ENCODE measurements at regions not wholly inside any gene's neighbourhood (a gene's known extent, or its start where the extent isn't known, plus 50 kb on each side); places are given as distances from the start of the nearest gene placed in this dataset.

DNA sequence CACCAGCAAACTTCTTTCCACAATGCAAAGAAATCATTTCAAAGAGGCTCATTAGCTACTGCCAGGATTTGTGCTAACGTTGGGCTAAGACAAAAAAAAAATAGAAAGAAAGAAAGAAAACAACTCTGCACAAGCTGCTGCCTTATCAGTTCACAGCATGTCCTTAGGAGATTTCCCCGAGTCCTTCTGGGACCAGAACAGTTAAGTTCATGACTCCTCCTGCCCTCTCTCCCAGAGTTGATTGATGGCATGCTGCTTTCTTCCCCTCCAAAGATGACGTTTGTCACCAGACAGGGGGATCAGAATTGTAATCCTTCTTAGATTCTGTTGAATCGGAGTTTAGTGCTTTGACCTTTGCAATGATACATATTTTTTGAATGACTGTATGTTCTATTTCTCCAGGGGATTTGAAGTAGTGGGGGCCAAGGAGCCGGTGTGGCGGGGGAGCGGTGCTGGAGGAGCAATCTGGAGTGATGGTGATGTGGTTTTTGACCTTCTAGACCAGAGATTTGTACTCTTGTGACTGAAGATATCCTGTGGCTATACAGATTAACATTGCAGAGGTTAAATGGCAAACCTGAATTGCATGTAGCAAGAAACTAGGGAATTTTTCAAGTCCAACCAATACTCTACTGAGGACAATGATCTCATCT, 409.2 kb upstream of the TMPO start:
- TF ChIP-seq FOXM1 (IDR thresholded peaks at IDR 0.05; ENCODE audit: borderline replicate concordance) (no peak), FOXA1 (IDR thresholded peaks at IDR 0.05) (no peak), L3MBTL2 (conservative IDR thresholded peaks at IDR 0.05) (no peak), TARDBP (IDR thresholded peaks at IDR 0.05) (no peak), SUZ12 (IDR thresholded peaks at IDR 0.05) (no peak), SP1 (IDR thresholded peaks at IDR 0.05) (no peak), CTBP1 (IDR thresholded peaks at IDR 0.05; ENCODE audit: borderline replicate concordance) (no peak)
